ENCODE measurements at regions not wholly inside any gene's neighbourhood (a gene's known extent, or its start where the extent isn't known, plus 50 kb on each side); places are given as distances from the start of the nearest gene placed in this dataset.
"Not testable (repeated sequence)": the region's sequence is repeated elsewhere in the genome, so short reads cannot be mapped to it uniquely, and the experiment has no call there.

- Histone ChIP-seq H3K4me3 (ENCODE audit: low read depth, low read length) (no peak overlapping the region), H3K4me1 (ENCODE audit: control insufficient read depth, insufficient read depth, low read length) (no peaks in the 10 kb centered on the region; the same call in 1 of the 2 replicates), H3K9ac (ENCODE audit: low read length) (no peak overlapping the region), H3K27me3 (ENCODE audit: control insufficient read depth, insufficient read depth, low read length) (peaks cover 5% of the 10 kb centered on the region; the same call in 1 of the 2 replicates), H3K9me3 (ENCODE audit: control insufficient read depth, insufficient read depth, low read depth, low read length) (no peaks in the 10 kb centered on the region), H3K27ac (ENCODE audit: low read depth, low read length) (no peak overlapping the region), H3K36me3 (ENCODE audit: control insufficient read depth, insufficient read depth, low read length) (no peaks in the 10 kb centered on the region)
These were observed 159.5 kb upstream of the ACTBL2 start for GRCh38 chr5:57642066-57642465.

GRCh38 chr5:57635146-57635777, 152.7 kb upstream of the ACTBL2 start:
- no peak overlapping the region for H3K4me3 ChIP-seq (ENCODE audit: low read depth, low read length)
- H3K9ac ChIP-seq (ENCODE audit: low read length): no peak overlapping the region
- H3K27me3 ChIP-seq (ENCODE audit: control insufficient read depth, insufficient read depth, low read length): peaks cover 3% of the 10 kb centered on the region; the same call in 1 of the 2 replicates
- no peaks in the 10 kb centered on the region for H3K9me3 ChIP-seq (ENCODE audit: control insufficient read depth, insufficient read depth, low read depth, low read length)
- H3K4me1 ChIP-seq (ENCODE audit: control insufficient read depth, insufficient read depth, low read length): no peaks in the 10 kb centered on the region
- H3K27ac ChIP-seq (ENCODE audit: low read depth, low read length): no peak overlapping the region
- no peaks in the 10 kb centered on the region for H3K36me3 ChIP-seq (ENCODE audit: control insufficient read depth, insufficient read depth, low read length)

GRCh38 chr5:57632937-57633336, 150.3 kb upstream of the ACTBL2 start:
- Histone ChIP-seq H3K9me3 (ENCODE audit: control insufficient read depth, insufficient read depth, low read depth, low read length) (no peaks in the 10 kb centered on the region), H3K27ac (ENCODE audit: low read depth, low read length) (no peak overlapping the region), H3K4me3 (ENCODE audit: low read depth, low read length) (no peak overlapping the region), H3K4me1 (ENCODE audit: control insufficient read depth, insufficient read depth, low read length) (no peaks in the 10 kb centered on the region), H3K27me3 (ENCODE audit: control insufficient read depth, insufficient read depth, low read length) (no peaks in the 10 kb centered on the region), H3K9ac (ENCODE audit: low read length) (no peak overlapping the region), H3K36me3 (ENCODE audit: control insufficient read depth, insufficient read depth, low read length) (no peaks in the 10 kb centered on the region)

- not testable (repeated sequence) for H3K9ac ChIP-seq (ENCODE audit: low read length); H3K4me3 ChIP-seq (ENCODE audit: low read depth, low read length); H3K27me3 ChIP-seq (ENCODE audit: control insufficient read depth, insufficient read depth, low read length); H3K36me3 ChIP-seq (ENCODE audit: control insufficient read depth, insufficient read depth, low read length); H3K27ac ChIP-seq (ENCODE audit: low read depth, low read length); H3K4me1 ChIP-seq (ENCODE audit: control insufficient read depth, insufficient read depth, low read length); H3K9me3 ChIP-seq (ENCODE audit: control insufficient read depth, insufficient read depth, low read depth, low read length)
These were observed 148.5 kb upstream of the ACTBL2 start for GRCh38 chr5:57631139-57631538.

- Histone ChIP-seq H3K4me3 (ENCODE audit: low read depth, low read length) (no peak overlapping the region), H3K9ac (ENCODE audit: low read length) (no peak overlapping the region), H3K27me3 (ENCODE audit: control insufficient read depth, insufficient read depth, low read length) (no peaks in the 10 kb centered on the region), H3K4me1 (ENCODE audit: control insufficient read depth, insufficient read depth, low read length) (no peaks in the 10 kb centered on the region), H3K36me3 (ENCODE audit: control insufficient read depth, insufficient read depth, low read length) (no peaks in the 10 kb centered on the region), H3K9me3 (ENCODE audit: control insufficient read depth, insufficient read depth, low read depth, low read length) (no peaks in the 10 kb centered on the region), H3K27ac (ENCODE audit: low read depth, low read length) (no peak overlapping the region)
These were observed 145.1 kb upstream of the ACTBL2 start for GRCh38 chr5:57627661-57628060.

- no peaks in the 10 kb centered on the region for H3K9me3 ChIP-seq (ENCODE audit: control insufficient read depth, insufficient read depth, low read depth, low read length)
- no peak overlapping the region for H3K9ac ChIP-seq (ENCODE audit: low read length)
- H3K27ac ChIP-seq (ENCODE audit: low read depth, low read length): no peak overlapping the region
These were observed 144.1 kb upstream of the ACTBL2 start for GRCh38 chr5:57626703-57627102.

GRCh38 chr5:57621624-57622023, 139.0 kb upstream of the ACTBL2 start:
- H3K9me3 ChIP-seq (ENCODE audit: control insufficient read depth, insufficient read depth, low read depth, low read length): no peaks in the 10 kb centered on the region
- H3K36me3 ChIP-seq (ENCODE audit: control insufficient read depth, insufficient read depth, low read length): no peaks in the 10 kb centered on the region
- H3K27me3 ChIP-seq (ENCODE audit: control insufficient read depth, insufficient read depth, low read length): no peaks in the 10 kb centered on the region
- no peaks in the 10 kb centered on the region for H3K4me1 ChIP-seq (ENCODE audit: control insufficient read depth, insufficient read depth, low read length)
- H3K9ac ChIP-seq (ENCODE audit: low read length): no peak overlapping the region
- H3K27ac ChIP-seq (ENCODE audit: low read depth, low read length): no peak overlapping the region
- no peak overlapping the region for H3K4me3 ChIP-seq (ENCODE audit: low read depth, low read length)

More at GRCh38 chr5:57626703-57627102, 144.1 kb upstream of the ACTBL2 start:
- H3K4me3 ChIP-seq (ENCODE audit: low read depth, low read length): no peak overlapping the region
- H3K4me1 ChIP-seq (ENCODE audit: control insufficient read depth, insufficient read depth, low read length): no peaks in the 10 kb centered on the region
- no peaks in the 10 kb centered on the region for H3K27me3 ChIP-seq (ENCODE audit: control insufficient read depth, insufficient read depth, low read length)
- no peaks in the 10 kb centered on the region for H3K36me3 ChIP-seq (ENCODE audit: control insufficient read depth, insufficient read depth, low read length)

GRCh38 chr5:57618767-57619381, 136.3 kb upstream of the ACTBL2 start:
- no peak overlapping the region for H3K9ac ChIP-seq (ENCODE audit: low read length)
- no peak overlapping the region for H3K27ac ChIP-seq (ENCODE audit: low read depth, low read length)

GRCh38 chr5:57613741-57614140, 131.1 kb upstream of the ACTBL2 start:
- Histone ChIP-seq H3K4me1 (ENCODE audit: control insufficient read depth, insufficient read depth, low read length) (no peaks in the 10 kb centered on the region), H3K27ac (ENCODE audit: low read depth, low read length) (no peak overlapping the region), H3K27me3 (ENCODE audit: control insufficient read depth, insufficient read depth, low read length) (no peaks in the 10 kb centered on the region), H3K9me3 (ENCODE audit: control insufficient read depth, insufficient read depth, low read depth, low read length) (no peaks in the 10 kb centered on the region), H3K4me3 (ENCODE audit: low read depth, low read length) (no peak overlapping the region), H3K9ac (ENCODE audit: low read length) (no peak overlapping the region), H3K36me3 (ENCODE audit: control insufficient read depth, insufficient read depth, low read length) (no peaks in the 10 kb centered on the region)

More at GRCh38 chr5:57618767-57619381, 136.3 kb upstream of the ACTBL2 start:
- Histone ChIP-seq H3K27me3 (ENCODE audit: control insufficient read depth, insufficient read depth, low read length) (no peaks in the 10 kb centered on the region), H3K4me1 (ENCODE audit: control insufficient read depth, insufficient read depth, low read length) (no peaks in the 10 kb centered on the region), H3K9me3 (ENCODE audit: control insufficient read depth, insufficient read depth, low read depth, low read length) (no peaks in the 10 kb centered on the region), H3K4me3 (ENCODE audit: low read depth, low read length) (no peak overlapping the region), H3K36me3 (ENCODE audit: control insufficient read depth, insufficient read depth, low read length) (no peaks in the 10 kb centered on the region)

GRCh38 chr5:57611177-57611576, 128.6 kb upstream of the ACTBL2 start:
- Histone ChIP-seq H3K27me3 (ENCODE audit: control insufficient read depth, insufficient read depth, low read length) (no peaks in the 10 kb centered on the region), H3K9me3 (ENCODE audit: control insufficient read depth, insufficient read depth, low read depth, low read length) (no peaks in the 10 kb centered on the region), H3K36me3 (ENCODE audit: control insufficient read depth, insufficient read depth, low read length) (no peaks in the 10 kb centered on the region), H3K9ac (ENCODE audit: low read length) (no peak overlapping the region), H3K27ac (ENCODE audit: low read depth, low read length) (no peak overlapping the region), H3K4me1 (ENCODE audit: control insufficient read depth, insufficient read depth, low read length) (no peaks in the 10 kb centered on the region), H3K4me3 (ENCODE audit: low read depth, low read length) (no peak overlapping the region)

GRCh38 chr5:57608542-57608941, 125.9 kb upstream of the ACTBL2 start:
- H3K4me1 ChIP-seq (ENCODE audit: control insufficient read depth, insufficient read depth, low read length): no peaks in the 10 kb centered on the region
- no peak overlapping the region for H3K27ac ChIP-seq (ENCODE audit: low read depth, low read length)
- no peak overlapping the region for H3K9ac ChIP-seq (ENCODE audit: low read length)
- no peaks in the 10 kb centered on the region for H3K27me3 ChIP-seq (ENCODE audit: control insufficient read depth, insufficient read depth, low read length)
- no peaks in the 10 kb centered on the region for H3K9me3 ChIP-seq (ENCODE audit: control insufficient read depth, insufficient read depth, low read depth, low read length)
- H3K4me3 ChIP-seq (ENCODE audit: low read depth, low read length): no peak overlapping the region
- no peaks in the 10 kb centered on the region for H3K36me3 ChIP-seq (ENCODE audit: control insufficient read depth, insufficient read depth, low read length)
